Breast epithelium (tissue), 4 donors: ENCODE measurements at regions not wholly inside any gene's neighbourhood (a gene's known extent, or its start where the extent isn't known, plus 50 kb on each side); places are given as distances from the start of the nearest gene placed in this dataset.

Experiments used
- DNase-seq, 2 donors: peaks; one replicate each; pipeline ENCODE4 v3.0.0-alpha.2; 2019; ENCODE audit warnings: low spot score in 2 of 2
- H3K27ac ChIP-seq, 2 donors: fragments of 200-600 bp; sonication (generic) in 1 of 2; one replicate each; pipeline ENCODE4 v1.5.1; 2016 to 2019; ENCODE audit warnings: mild to moderate bottlenecking in 1 of 2
- H3K27me3 ChIP-seq, 2 donors: fragments of 200-600 bp; sonication (generic) in 1 of 2; one replicate each; pipeline versions ENCODE4 v1.5.1 to v1.6.0; 2017 to 2019; ENCODE audit warnings: control low read depth in 1 of 2, mild to moderate bottlenecking in 1 of 2
- H3K36me3 ChIP-seq: fragments of 200-600 bp; one replicate; pipeline ENCODE4 v1.5.1; 2019
- H3K4me1 ChIP-seq, 2 donors: fragments of 200-600 bp; sonication (generic); one replicate each; pipeline ENCODE4 v1.5.1; 2016 to 2019; ENCODE audit warnings: control low read depth in 1 of 2
- H3K4me3 ChIP-seq, 3 donors: fragments of 200-600 bp; sonication (generic); 1 replicate in 2 of 3; 2 replicates in 1 of 3; pipeline ENCODE4 v1.5.1; 2016 to 2019; ENCODE audit warnings: mild to moderate bottlenecking in 3 of 3, moderate library complexity in 2 of 3
- H3K9me3 ChIP-seq, 2 donors: fragments of 200-600 bp; sonication (generic) in 1 of 2; one replicate each; pipeline ENCODE4 v1.5.1; 2016 to 2019; ENCODE audit warnings: control low read depth in 1 of 2
- CTCF ChIP-seq, 3 donors: fragments of 450-650 bp; IDR thresholded peaks; one replicate each; pipeline ENCODE4 v1.5.1; 2016 to 2017; ENCODE audit warnings: antibody characterized with exemption in 3 of 3, mild to moderate bottlenecking in 3 of 3, moderate library complexity in 3 of 3
- POLR2A ChIP-seq: fragments of 450-650 bp; IDR thresholded peaks from one replicate; pipeline ENCODE4 v1.6.1; 2016; ENCODE audit warnings: antibody characterized with exemption, mild to moderate bottlenecking, moderate library complexity
- POLR2AphosphoS5 ChIP-seq, 3 donors: sonication (generic); formaldehyde crosslinking; IDR thresholded peaks; one replicate each; pipeline ENCODE4 v1.6.1; 2017; ENCODE audit warnings: antibody characterized with exemption in 3 of 3
- intact Hi-C: fragments of 100-400 bp; cut with DNase I; formaldehyde crosslinking; loops from one replicate; pipeline ENCODE4 v1.15.1; 2023; ENCODE audit warnings: low total_unique reads

- H3K9me3 ChIP-seq = no peaks in the 10 kb centered on the region
- H3K27ac ChIP-seq = no peak overlapping the region
- TF ChIP-seq CTCF (IDR thresholded peaks at IDR 0.05) (no peak), POLR2AphosphoS5 (IDR thresholded peaks at IDR 0.05) (no peak)
- no peaks in the 10 kb centered on the region for H3K36me3 ChIP-seq
- intact Hi-C loops = no loop called here
- no peak for DNase-seq
- H3K4me3 ChIP-seq = no peak overlapping the region
- no peaks in the 10 kb centered on the region for H3K4me1 ChIP-seq
- no peaks in the 10 kb centered on the region for H3K27me3 ChIP-seq
Observed at GRCh38 chr5:21236971-21237427, 1249.0 kb upstream of the CDH18 start.

- Histone ChIP-seq H3K4me3 (no peak overlapping the region), H3K9me3 (no peaks in the 10 kb centered on the region), H3K4me1 (no peaks in the 10 kb centered on the region), H3K27ac (no peak overlapping the region), H3K36me3 (no peaks in the 10 kb centered on the region), H3K27me3 (no peaks in the 10 kb centered on the region)
- intact Hi-C loops = no loop called here
- no peak for DNase-seq
- no peak for TF ChIP-seq POLR2AphosphoS5 (IDR thresholded peaks at IDR 0.05)
Observed at GRCh38 chr5:21236104-21236503, 1248.1 kb upstream of the CDH18 start.

DNA sequence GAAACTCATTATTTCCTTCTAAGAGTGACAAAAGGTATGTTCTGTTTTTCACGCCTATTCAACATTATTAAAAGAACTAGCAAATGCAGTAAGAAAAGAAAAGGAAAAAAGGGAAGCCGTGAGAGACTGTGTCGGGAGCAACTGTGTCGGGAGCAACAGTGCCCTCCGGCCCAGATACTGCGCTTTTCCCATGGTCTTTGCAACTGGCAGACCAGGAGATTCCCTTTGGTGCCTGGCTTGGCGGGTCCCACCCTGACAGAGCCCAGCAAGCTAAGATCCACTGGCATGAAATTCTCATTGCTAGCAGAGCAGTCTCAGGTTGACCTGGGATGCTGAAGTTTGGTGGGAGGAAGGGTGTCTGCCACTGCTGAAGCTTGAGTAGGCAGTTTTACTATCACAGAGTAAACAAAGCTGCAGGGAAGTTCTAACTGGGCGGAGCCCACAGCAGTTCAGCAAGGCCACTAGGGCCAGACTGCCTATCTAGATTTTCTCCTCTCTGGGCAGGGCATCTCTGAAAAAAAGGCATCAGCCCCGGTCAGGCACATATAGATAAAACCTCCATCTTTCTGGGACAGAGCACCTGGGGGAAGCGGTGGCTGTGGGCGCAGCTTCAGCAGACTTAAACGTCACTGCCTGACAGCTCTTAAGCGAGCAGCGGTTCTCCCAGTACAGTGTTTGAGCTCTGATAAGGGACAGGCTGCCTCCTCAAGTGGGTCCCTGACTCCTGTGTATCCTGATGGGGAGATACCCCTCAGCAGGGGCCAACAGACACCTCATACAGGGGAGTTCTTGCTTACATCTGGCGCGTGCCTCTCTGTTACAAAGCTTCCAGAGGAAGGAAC lies 1237.4 kb upstream of the CDH18 start:
- Histone ChIP-seq H3K4me1 (no peaks in the 10 kb centered on the region), H3K27ac (no peak overlapping the region), H3K9me3 (no peaks in the 10 kb centered on the region), H3K27me3 (no peaks in the 10 kb centered on the region), H3K4me3 (no peak overlapping the region), H3K36me3 (no peaks in the 10 kb centered on the region)
- no peak for DNase-seq
- TF ChIP-seq POLR2A = no peak
- no peak for TF ChIP-seq POLR2AphosphoS5 (IDR thresholded peaks at IDR 0.05)
- no peak for TF ChIP-seq CTCF (IDR thresholded peaks at IDR 0.05)
- intact Hi-C loops = no loop called here

- no peaks in the 10 kb centered on the region for H3K36me3 ChIP-seq
- H3K4me3 ChIP-seq = no peak overlapping the region
- TF ChIP-seq CTCF (IDR thresholded peaks at IDR 0.05) (no peak), POLR2AphosphoS5 (IDR thresholded peaks at IDR 0.05) (no peak), POLR2A (no peak)
- intact Hi-C loops = no loop called here
- H3K27ac ChIP-seq = no peak overlapping the region
- no peaks in the 10 kb centered on the region for H3K27me3 ChIP-seq
- no peaks in the 10 kb centered on the region for H3K9me3 ChIP-seq
- H3K4me1 ChIP-seq = no peaks in the 10 kb centered on the region
- DNase-seq = no peak
Observed at GRCh38 chr5:21221616-21222015, 1233.6 kb upstream of the CDH18 start.

DNA sequence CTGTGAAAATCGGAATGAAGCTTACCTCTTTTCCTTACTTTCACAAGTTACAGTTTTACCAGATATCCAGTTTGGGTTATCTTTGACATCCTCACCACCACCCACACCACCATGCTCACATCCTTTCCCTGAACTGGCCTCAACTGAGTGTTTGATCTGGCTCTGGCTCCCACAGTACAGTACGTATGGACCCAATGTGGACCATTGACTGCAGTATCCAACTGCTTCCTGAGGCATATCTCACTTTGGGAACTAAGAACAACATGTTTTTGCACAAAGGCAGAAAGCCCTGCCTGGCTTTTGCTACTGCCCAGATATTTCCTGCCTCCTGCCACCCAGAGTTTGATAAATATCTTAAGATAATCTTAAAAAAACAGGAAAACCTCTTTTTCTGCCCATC lies 1232.0 kb upstream of the CDH18 start:
- TF ChIP-seq CTCF (IDR thresholded peaks at IDR 0.05) (no peak), POLR2A (no peak), POLR2AphosphoS5 (IDR thresholded peaks at IDR 0.05) (no peak)
- intact Hi-C loops = no loop called here
- no peak for DNase-seq
- H3K27ac ChIP-seq = no peak overlapping the region
- H3K36me3 ChIP-seq = no peaks in the 10 kb centered on the region
- no peaks in the 10 kb centered on the region for H3K9me3 ChIP-seq
- no peaks in the 10 kb centered on the region for H3K4me1 ChIP-seq
- no peak overlapping the region for H3K4me3 ChIP-seq
- H3K27me3 ChIP-seq = no peaks in the 10 kb centered on the region
